ENCODE measurements at regions not wholly inside any gene's neighbourhood (a gene's known extent, or its start where the extent isn't known, plus 50 kb on each side); places are given as distances from the start of the nearest gene placed in this dataset.

- TF ChIP-seq CTCF (IDR thresholded peaks at IDR 0.05), result no peak
- no peak for TF ChIP-seq POLR2A (IDR thresholded peaks at IDR 0.05)
Observed at GRCh38 chr2:78592491-78592890, 433.0 kb upstream of the REG3G start.

Data from testis (tissue), 2 donors.